Neural progenitor cell (in vitro differentiated cells): ENCODE measurements at regions not wholly inside any gene's neighbourhood (a gene's known extent, or its start where the extent isn't known, plus 50 kb on each side); places are given as distances from the start of the nearest gene placed in this dataset.
"Not testable (repeated sequence)": the region's sequence is repeated elsewhere in the genome, so short reads cannot be mapped to it uniquely, and the experiment has no call there.

ENCODE experiments used
- DNase-seq: peaks from one replicate; pipeline ENCODE4 v3.0.0-alpha.2; 2016; ENCODE audit warnings: low spot score
- H2AFZ ChIP-seq: fragments of 200-600 bp; sonication (generic); replicated peaks from 2 replicates; pipeline ENCODE4 v1.6.1; 2016; ENCODE audit warnings: antibody characterized with exemption
- H3F3A ChIP-seq: fragments of 200-600 bp; sonication (generic); 2 replicates; pipeline ENCODE4 v1.6.1; 2016; ENCODE audit warnings: antibody characterized with exemption, low read depth
- H3K27ac ChIP-seq: fragments of 200-600 bp; sonication (generic); 2 replicates; pipeline ENCODE4 v1.5.1; 2016; ENCODE audit warnings: mild to moderate bottlenecking
- H3K27me3 ChIP-seq: fragments of 200-600 bp; sonication (generic); 2 replicates; pipeline ENCODE4 v1.6.1; 2016; ENCODE audit warnings: mild to moderate bottlenecking, moderate library complexity
- H3K36me3 ChIP-seq: fragments of 200-600 bp; sonication (generic); 2 replicates; pipeline ENCODE4 v1.5.1; 2016
- H3K4me1 ChIP-seq: fragments of 200-600 bp; sonication (generic); 2 replicates; pipeline ENCODE4 v1.6.1; 2016; ENCODE audit warnings: mixed run types
- H3K4me2 ChIP-seq: fragments of 200-600 bp; sonication (generic); 2 replicates; pipeline ENCODE4 v1.6.1; 2016
- H3K4me3 ChIP-seq: fragments of 200-600 bp; sonication (generic); 2 replicates; pipeline ENCODE4 v1.5.1; 2016
- H3K79me2 ChIP-seq: fragments of 200-600 bp; sonication (generic); 2 replicates; pipeline ENCODE4 v1.6.1; 2016; ENCODE audit warnings: low read depth
- H3K9ac ChIP-seq: fragments of 200-600 bp; sonication (generic); 2 replicates; pipeline ENCODE4 v1.6.1; 2016
- H3K9me3 ChIP-seq: fragments of 200-600 bp; sonication (generic); 2 replicates; pipeline ENCODE4 v1.5.1; 2016; ENCODE audit warnings: low read depth
- H4K20me1 ChIP-seq: fragments of 200-600 bp; sonication (generic); 2 replicates; pipeline ENCODE4 v1.6.1; 2016; ENCODE audit warnings: low read depth
- H3K27ac Mint-ChIP-seq: 3 replicates; pipeline ENCODE4 v1.8.0; 2021; ENCODE audit warnings: mixed read lengths
- H3K27me3 Mint-ChIP-seq: 2 replicates; pipeline ENCODE4 v1.8.0; 2022; ENCODE audit warnings: low read depth, mild to moderate bottlenecking, inconsistent platforms, moderate library complexity, mixed read lengths; ENCODE audit not compliant: insufficient read depth
- H3K36me3 Mint-ChIP-seq: 3 replicates; pipeline ENCODE4 v1.8.0; 2021; ENCODE audit warnings: mixed read lengths
- H3K4me1 Mint-ChIP-seq: 3 replicates; pipeline ENCODE4 v1.8.0; 2021; ENCODE audit warnings: mixed read lengths
- H3K4me3 Mint-ChIP-seq: 3 replicates; pipeline ENCODE4 v1.8.0; 2021; ENCODE audit warnings: mild to moderate bottlenecking, moderate library complexity, mixed read lengths
- H3K9me3 Mint-ChIP-seq: 3 replicates; pipeline ENCODE4 v1.8.0; 2020; ENCODE audit warnings: mixed read lengths
- EZH2 ChIP-seq: fragments of 200-600 bp; sonication (generic); IDR thresholded peaks from 2 replicates; pipeline ENCODE4 v1.6.1; 2017; ENCODE audit warnings: antibody characterized with exemption, mild to moderate bottlenecking, moderate library complexity
- EZH2phosphoT487 ChIP-seq: fragments of 200-600 bp; sonication (generic); IDR thresholded peaks from 2 replicates; pipeline ENCODE4 v1.6.1; 2017; ENCODE audit warnings: antibody characterized with exemption
- TF ChIP-seq, protein P1 (sequence below): fragments of 200-600 bp; sonication (generic); IDR thresholded peaks from 2 replicates; pipeline ENCODE4 v1.5.1; 2017; ENCODE audit warnings: antibody characterized with exemption, mild to moderate bottlenecking

DNA sequence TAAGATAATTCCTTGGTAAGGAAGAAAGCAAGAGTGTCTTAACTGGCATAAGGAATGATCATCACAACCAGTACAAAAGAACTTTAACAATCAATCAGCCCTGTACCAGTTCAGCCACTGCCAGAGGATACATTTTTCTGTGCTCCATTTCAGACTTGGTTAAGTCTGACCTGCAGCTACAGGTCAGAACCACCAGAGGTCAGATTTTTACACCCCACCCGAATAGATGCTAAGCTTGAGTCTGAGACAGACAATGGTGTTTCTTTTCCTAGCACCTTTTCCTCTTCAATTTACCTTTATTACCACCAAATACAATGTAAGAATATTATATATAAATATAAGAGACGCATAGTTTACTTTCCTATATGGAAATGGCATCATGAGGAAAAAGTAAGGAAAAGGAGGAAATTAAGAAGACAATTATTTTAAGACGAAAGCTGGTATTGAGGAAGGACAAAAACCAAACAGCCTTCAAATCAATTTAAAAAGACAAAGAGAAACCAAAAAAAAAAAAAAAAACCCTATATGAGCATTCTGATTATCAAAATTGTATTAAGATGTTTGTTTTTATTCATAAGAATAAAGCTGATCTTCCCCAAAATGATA is 215.3 kb upstream of the TTC29 start:
- Histone ChIP-seq H3K36me3 (no peaks in the 10 kb centered on the region), H3K79me2 (no peaks in the 10 kb centered on the region), H2AFZ (no peak overlapping the region), H3K4me3 (no peak overlapping the region), H3K27me3 (no peaks in the 10 kb centered on the region), H4K20me1 (no peaks in the 10 kb centered on the region), H3K9me3 (no peaks in the 10 kb centered on the region), H3K4me2 (no peak overlapping the region), H3K4me1 (peaks cover 8% of the 10 kb centered on the region), H3F3A (no peaks in the 10 kb centered on the region), H3K27ac (no peak overlapping the region), H3K9ac (no peak overlapping the region)
- DNase-seq: peak; percentile 73
- H3K9me3 Mint-ChIP-seq: no peaks in the 10 kb centered on the region
- no peaks in the 10 kb centered on the region for H3K36me3 Mint-ChIP-seq
- no peak overlapping the region for H3K27ac Mint-ChIP-seq
- peaks cover 14% of the 10 kb centered on the region for H3K4me1 Mint-ChIP-seq
- no peak overlapping the region for H3K4me3 Mint-ChIP-seq
- H3K27me3 Mint-ChIP-seq: no peaks in the 10 kb centered on the region
- TF ChIP-seq, protein P1, sequence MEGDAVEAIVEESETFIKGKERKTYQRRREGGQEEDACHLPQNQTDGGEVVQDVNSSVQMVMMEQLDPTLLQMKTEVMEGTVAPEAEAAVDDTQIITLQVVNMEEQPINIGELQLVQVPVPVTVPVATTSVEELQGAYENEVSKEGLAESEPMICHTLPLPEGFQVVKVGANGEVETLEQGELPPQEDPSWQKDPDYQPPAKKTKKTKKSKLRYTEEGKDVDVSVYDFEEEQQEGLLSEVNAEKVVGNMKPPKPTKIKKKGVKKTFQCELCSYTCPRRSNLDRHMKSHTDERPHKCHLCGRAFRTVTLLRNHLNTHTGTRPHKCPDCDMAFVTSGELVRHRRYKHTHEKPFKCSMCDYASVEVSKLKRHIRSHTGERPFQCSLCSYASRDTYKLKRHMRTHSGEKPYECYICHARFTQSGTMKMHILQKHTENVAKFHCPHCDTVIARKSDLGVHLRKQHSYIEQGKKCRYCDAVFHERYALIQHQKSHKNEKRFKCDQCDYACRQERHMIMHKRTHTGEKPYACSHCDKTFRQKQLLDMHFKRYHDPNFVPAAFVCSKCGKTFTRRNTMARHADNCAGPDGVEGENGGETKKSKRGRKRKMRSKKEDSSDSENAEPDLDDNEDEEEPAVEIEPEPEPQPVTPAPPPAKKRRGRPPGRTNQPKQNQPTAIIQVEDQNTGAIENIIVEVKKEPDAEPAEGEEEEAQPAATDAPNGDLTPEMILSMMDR: peak; percentile 83
- TF ChIP-seq EZH2: no peak

DNA sequence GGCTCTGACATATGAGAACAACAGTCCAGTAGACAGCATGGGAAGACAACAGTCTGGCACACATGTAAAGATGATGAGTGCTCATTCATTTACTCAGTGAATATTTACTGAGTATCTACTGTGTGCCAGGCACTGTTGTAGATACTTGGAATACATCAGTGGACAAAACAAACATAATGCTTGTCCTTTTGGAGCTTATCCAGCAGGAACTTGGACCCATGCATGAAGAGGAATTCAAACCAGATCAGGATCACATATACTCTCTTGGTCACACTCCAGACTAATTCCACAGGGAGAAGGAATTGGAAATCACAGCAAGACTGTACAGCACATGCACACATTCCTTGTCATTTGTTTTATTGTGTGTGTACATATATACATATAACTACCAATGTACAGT is 217.6 kb upstream of the TTC29 start:
- Histone ChIP-seq H4K20me1 (no peaks in the 10 kb centered on the region), H3K9ac (no peak overlapping the region), H3F3A (no peaks in the 10 kb centered on the region), H3K9me3 (no peaks in the 10 kb centered on the region), H3K27me3 (no peaks in the 10 kb centered on the region), H3K4me1 (peaks cover 2% of the 10 kb centered on the region), H3K4me2 (no peak overlapping the region), H2AFZ (no peak overlapping the region), H3K36me3 (no peaks in the 10 kb centered on the region), H3K4me3 (no peak overlapping the region), H3K27ac (no peak overlapping the region), H3K79me2 (no peaks in the 10 kb centered on the region)
- no peak for TF ChIP-seq EZH2
- no peak for TF ChIP-seq EZH2phosphoT487
- Mint-ChIP-seq H3K4me3 (no peak overlapping the region), H3K27me3 (no peaks in the 10 kb centered on the region), H3K36me3 (no peaks in the 10 kb centered on the region), H3K9me3 (no peaks in the 10 kb centered on the region), H3K4me1 (peaks cover 3% of the 10 kb centered on the region), H3K27ac (no peak overlapping the region)
- no peak for DNase-seq

DNA sequence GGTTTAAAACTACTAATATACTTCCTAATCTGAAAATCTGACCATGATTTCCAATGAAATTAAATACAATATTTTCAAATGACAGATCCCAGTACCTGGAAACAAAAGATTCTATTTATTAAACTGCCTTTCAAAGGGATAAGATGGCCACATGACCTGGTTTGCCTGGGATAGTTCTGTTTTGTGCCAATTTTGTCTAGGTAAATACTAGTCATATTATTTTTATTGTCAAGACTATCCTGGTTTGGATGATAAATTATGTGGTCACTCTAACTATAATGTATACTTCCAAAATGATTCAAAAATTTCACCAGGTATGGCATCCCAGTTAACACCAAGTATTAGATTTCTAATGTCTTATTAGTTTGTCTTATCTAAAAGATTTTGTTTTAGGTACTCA is 222.5 kb upstream of the TTC29 start:
- not testable (repeated sequence) for H3K4me2 ChIP-seq, H3K27ac Mint-ChIP-seq, H3K27ac ChIP-seq, H3K27me3 ChIP-seq, H3K4me1 ChIP-seq, H3K36me3 Mint-ChIP-seq, DNase-seq, H3F3A ChIP-seq, H3K27me3 Mint-ChIP-seq, H3K4me3 Mint-ChIP-seq, H3K79me2 ChIP-seq, H3K9me3 ChIP-seq, H3K4me3 ChIP-seq, H3K9me3 Mint-ChIP-seq, H4K20me1 ChIP-seq, H3K4me1 Mint-ChIP-seq, H3K9ac ChIP-seq, H3K36me3 ChIP-seq, H2AFZ ChIP-seq

DNA sequence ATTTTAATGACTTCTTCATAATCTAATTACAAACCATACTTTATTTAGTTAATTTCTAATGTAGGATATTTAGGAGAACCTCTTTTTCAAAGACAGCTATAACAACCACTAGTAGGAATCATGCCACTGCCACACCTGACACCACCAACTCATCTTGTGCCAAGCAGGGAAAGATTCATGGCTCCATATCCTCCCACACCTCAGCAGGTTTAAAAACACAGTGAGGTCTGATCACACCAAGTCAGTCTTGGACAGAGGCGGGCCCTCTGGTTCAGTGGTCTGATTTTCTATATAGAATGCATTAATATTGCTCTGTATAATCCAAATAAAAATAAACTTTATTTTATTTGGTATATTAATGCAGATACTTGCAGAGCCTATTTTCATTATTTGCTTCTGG is 227.7 kb upstream of the TTC29 start:
- no peak for DNase-seq
- H3K4me1 ChIP-seq: peaks cover 25% of the 10 kb centered on the region
- no peaks in the 10 kb centered on the region for H4K20me1 ChIP-seq
- Mint-ChIP-seq H3K4me3 (no peak overlapping the region), H3K4me1 (peaks cover 4% of the 10 kb centered on the region), H3K36me3 (no peaks in the 10 kb centered on the region), H3K9me3 (no peaks in the 10 kb centered on the region), H3K27ac (no peak overlapping the region), H3K27me3 (no peaks in the 10 kb centered on the region)
- TF ChIP-seq, protein P1: no peak
- H3K27ac ChIP-seq: no peak overlapping the region
- H2AFZ ChIP-seq: no peak overlapping the region
- no peak overlapping the region for H3K4me3 ChIP-seq
- H3K9ac ChIP-seq: no peak overlapping the region
- no peak overlapping the region for H3K4me2 ChIP-seq
- no peaks in the 10 kb centered on the region for H3K36me3 ChIP-seq
- no peaks in the 10 kb centered on the region for H3K79me2 ChIP-seq
- peaks cover 8% of the 10 kb centered on the region for H3F3A ChIP-seq
- no peaks in the 10 kb centered on the region for H3K27me3 ChIP-seq
- H3K9me3 ChIP-seq: no peaks in the 10 kb centered on the region
